ENCODE measurements at regions not wholly inside any gene's neighbourhood (a gene's known extent, or its start where the extent isn't known, plus 50 kb on each side); places are given as distances from the start of the nearest gene placed in this dataset.

DNA sequence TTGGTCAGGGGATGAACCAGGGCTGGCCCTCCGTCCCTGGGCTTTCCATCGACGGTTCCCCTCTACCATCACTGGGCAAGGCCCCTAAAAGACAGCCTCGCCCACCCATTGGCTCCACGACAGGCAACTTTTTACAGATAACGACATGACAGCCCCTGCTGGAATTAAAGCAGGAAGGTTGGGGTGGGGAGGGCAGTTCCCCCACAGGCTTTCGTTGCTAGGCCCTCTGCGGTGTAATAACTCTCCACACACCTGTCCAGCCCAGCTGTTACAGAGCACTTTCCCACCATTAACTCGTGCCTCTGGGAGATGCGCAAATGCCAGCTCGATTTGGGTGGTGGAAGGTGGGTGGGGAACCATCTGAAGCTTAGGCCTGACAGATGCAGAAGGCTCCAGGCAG is 264.2 kb upstream of the TLE3 start:
- DNase-seq: no peak

DNA sequence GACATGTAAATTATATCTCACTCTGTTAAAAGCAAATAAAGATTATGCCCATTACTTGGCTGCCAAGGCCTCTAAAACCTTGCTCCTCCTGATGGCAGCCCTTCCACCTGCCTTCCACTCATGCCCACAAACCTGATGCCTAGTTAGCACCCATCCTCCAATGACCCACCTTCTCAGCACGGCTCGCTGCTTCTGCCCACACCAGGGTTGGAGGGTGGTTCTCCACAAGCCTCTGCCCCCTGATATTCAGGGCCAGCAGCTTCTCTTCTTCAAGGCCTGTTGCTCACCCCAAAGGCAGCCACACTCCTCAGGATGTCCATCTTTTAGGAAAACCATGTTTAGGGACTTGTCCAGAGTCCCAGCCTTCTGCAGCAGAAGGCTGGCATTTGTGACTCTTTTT is 263.4 kb upstream of the TLE3 start:
- no peak for DNase-seq

DNA sequence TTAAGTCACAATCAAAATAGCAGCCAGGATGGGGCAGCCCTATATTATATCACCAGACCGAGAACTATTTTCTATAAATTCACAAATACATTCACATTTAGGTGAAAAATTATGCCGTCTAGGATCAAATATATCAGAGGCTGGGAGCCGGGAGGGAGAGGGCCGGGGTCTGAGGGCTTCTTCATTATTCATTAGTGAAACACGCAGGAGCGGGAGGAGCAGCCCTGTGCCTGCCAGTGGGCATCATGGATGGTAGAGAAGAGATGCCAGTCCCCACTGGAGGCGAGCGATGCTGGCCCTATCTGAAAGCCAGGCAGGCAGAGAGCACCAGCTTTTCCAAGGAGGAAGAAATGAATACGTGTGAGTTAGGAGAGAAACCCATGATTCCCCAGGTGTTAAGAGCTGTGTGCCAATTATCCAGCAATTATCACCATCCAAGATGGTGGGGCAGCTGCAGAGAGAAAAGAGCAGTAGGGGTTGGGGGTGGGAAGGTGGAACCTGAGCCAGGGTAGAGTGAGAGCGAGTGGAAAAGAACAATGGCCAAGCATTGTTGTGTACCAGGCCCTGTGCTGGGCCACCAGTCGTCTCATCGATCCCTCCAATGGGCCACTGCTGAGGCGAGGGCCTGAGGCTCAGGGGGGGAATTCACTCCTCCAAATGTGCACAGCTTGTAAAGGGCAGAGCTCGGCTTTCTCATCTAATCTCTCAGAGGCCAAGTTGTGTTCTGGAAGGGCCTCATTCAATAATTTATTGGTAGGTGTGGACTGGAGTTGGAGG is 261.3 kb upstream of the TLE3 start:
- DNase-seq: no peak

DNA sequence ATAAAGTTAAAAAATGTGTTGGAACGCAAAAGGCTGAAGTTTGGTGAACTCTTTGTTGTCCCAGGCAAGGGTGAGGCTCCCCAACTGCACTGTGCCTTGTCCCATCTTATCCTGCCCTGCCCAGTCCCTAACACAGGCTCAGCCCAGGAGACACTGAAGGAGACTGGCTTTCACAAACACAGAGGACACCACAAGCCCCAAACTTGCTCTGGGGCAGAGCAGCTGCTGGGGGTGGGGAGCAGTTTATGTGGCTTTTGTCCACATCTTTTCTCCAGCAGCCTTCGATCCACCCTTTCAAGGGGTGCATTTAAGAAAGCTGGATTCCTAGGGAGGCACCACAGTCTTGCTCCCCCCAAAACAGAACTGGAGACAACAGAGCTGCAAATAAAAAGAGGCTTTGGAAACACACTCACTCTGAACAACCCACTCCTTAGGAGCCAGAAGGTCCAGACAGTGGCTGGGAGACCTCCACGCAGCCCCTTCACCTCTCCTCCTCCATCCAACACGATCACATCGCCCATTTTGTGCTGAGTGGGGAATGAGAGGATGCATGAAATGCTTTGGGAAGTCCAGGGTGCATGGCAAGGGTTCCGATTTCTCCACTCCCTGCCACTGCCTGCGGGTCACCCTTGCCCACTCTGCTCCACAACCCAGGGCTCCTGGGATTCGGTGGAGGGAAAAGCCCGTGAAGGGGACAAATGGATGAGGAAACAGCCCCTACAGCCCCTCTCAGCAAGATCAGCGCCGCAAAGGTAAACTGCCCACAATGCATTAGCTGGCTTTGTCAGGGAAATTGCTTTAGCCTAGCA is 260.5 kb upstream of the TLE3 start:
- DNase-seq: no peak

DNA sequence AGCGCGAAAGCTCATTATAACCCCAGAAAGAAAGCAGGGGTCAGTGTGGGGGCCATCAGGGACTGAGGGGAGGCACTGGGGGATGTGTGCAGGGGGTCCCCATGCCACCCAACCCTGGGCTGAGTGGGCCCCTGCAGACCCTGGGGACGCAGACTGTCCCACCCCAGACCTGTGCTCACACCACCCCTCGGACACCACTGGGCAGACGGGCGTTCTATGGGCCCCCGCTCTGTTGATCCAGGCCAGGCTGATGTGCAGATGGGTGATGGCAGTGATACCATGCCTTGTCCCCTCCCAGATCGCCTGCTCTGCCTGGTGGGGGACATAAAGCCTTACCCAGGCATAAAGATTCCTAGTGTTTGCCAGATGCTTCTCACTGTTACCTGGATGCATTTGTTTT is 259.7 kb upstream of the TLE3 start:
- no peak for DNase-seq

DNA sequence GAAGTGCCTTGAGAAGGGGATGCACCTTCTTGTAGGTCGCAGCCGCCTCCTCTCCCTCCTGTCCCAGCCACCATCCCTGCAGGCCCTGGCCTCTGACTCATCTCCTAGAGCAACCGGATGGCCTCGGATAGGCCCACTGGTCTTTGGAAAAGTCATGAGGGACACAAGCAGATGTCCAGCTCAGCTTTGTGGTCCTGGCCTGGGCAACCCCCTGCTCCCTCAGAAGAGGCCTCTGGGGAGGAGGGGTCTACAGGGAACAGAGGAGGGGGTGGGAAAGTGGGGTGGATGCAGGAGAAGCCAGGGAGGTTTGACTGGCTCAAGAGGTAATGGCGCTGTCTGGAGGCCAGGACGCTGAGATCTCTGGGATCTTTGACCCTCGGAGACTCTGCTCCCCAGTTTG is 259.2 kb upstream of the TLE3 start:
- no peak for DNase-seq

DNA sequence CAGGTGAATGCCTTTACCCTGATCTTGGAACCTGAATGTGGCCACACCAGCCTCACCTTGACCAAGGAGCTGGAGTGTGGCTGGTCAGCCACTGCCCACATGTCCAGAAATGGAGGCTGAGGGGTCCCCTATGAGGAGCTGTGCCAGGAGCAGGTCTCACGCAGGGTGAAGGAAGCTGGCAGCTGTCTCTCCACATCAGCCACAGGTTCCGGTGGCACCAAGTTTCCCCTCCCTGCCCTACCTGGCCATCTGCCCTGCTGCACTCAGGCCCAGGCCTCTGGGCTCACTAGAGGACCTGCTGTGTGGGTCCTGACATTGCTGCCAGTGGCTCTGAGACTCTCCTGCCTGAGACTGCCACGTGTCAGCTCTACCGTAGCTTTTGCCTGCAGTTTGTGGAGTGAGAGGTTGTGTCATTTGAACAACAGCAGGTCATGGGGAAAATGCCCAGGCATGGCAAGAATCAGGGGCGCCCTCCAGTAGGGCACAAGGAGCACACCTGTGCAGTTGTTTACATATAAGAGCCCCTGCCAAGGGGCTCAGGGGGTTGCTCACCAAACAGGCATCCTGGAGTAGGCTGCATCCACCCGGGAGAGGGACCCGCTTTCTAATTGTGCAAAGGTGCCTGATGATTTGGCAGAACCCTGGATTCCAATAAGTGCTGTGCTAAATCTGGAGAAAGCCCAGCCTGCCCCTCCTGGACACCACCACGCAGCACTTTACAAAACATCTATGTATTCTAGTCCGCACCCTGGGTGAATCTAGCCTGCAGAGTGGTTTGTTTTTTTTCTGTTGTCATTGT is 258.5 kb upstream of the TLE3 start:
- no peak for DNase-seq

DNA sequence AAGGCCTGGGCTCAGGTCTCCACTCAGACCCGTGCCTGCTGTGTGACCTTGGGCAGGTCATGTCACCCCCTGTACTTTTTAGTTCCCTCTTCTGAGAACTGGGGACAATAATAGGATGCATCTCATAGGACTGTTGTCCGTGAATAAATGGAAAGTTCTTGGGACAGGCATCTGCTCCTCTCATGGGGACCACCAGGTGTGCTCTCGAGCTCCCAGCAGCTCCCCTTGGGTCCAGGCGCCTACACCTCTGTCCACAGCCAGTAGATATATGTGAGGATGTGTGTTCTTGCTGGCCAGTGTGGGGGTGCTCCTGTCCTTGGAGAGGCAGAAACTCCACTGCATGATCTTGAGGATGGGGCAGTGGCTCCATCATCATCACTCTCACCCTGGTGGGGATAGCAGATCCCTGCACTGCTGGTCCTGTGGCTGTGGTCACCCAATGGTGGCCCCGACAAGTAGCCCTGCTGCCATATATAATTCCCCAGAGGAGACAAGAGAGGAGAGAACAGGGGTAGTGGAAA is 257.6 kb upstream of the TLE3 start:
- DNase-seq: no peak

DNA sequence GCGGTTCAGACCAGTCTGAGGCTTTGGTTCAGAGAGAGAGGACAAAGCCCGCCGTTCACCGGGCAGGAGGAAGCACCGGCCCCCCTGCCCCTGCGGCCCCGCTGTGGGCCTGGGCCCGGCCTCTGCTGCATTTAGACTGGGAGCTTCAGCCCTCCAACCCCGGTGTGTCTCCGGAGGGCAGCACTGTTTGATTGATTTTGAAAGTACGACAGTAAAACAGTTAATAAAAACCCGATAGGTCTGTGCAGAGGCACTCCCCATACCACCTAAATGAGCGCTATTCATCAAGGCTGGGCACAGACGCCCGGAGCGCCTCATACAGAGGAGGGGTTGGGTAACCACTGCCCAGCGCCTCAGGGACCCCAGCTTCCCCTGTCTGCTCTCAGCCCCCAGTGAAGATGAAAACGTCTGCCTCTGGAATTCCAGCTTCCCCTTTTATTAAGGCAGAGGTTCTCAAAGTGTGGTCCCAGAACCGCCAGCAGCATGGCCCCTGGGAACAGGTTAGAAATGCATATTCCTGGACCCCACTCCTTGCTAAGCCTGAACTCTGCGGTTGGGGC is 256.7 kb upstream of the TLE3 start:
- DNase-seq: no peak

DNA sequence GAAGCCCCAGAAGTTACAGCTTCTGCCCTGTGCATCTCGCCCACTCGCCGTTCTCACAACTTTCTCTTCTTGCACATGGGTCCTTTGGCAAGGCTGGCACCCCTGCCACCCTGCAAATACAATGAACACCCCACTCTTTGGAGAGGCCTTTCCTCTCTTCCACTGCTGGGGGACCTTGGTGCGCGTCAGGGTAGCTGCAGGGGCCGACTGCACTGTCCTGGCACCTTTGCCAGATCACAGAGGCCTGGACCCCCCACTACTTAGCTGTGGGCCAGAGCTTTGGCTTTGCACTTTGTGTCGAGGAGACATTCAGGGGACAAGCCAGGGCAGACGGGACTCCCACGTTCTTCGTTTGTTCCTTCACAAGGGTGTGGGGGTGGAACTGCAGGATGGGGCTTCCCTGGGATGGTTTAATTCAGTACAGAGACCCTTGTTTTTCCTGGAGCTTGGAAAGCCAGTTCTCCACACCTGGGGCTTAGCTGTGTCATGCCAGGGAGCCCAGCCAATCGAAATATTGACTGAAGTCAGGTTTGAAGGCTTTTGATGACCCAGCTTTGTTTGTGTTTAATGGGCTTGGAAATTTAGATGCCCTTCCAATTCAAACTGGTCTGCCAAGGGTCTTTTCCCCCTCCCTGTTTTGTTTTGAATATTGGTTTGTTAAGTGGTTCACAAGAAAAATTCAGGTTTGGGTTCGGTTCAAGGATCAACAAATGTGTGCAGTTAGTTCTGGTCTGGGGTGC is 256.1 kb upstream of the TLE3 start:
- no peak for DNase-seq

DNA sequence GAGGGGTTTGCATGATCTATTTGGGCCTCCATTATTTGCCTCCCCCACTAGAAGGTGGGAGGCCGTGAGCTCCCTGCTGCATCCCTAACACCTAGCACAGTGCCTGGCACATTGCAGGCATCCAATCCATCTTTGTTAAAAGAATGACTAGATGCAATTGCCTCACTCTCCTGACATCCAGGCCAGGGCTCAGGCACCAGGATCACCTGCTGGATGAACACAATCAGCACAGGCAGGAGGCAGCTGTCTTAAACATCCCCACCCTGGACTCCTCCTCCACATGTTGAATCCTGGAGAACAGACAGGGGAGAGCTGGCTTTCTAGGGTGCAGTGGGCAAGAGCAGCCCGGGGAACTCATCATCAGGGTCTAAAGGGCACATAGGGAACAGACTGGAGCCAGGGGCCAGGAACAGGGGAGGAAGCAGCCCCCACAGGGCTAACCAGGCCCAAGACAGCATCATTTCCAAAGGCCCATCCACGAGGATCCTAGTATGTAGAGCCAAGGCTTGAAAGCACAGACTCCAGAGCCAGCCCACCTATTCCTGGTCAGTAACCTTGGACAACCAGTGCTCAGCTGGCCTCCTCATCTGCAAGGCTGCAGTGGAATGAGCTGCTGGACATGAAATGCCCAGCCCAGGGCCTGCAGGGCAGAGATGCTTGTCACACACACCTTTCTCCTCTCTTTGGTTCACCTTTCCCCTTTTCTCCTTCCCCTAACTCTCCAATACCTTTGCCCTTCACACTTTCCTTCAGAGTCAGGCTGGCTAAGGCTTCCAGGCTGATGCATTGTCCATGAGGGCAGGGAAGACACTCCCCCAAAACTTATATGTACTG is 254.4 kb upstream of the TLE3 start:
- no peak for DNase-seq

DNA sequence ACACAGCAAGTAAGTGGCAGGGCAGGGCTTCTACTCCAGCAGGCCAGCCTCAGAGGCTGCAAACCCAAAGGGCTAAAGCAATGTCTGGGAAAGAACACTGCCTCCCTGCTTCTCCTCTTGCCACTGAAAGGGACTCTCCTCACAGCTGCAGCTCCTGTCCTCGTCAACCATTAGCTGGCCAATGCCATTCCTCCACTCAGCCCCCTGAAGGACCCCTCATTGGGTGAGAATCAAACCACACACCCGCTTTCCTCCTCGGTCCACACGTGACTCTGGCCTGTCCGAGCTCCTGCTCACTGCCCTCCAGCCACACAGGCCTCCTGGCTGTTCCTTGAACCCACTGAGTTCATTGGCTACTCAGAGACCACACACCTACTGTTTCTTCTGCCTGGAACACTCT is 253.7 kb upstream of the TLE3 start:
- DNase-seq: no peak

DNA sequence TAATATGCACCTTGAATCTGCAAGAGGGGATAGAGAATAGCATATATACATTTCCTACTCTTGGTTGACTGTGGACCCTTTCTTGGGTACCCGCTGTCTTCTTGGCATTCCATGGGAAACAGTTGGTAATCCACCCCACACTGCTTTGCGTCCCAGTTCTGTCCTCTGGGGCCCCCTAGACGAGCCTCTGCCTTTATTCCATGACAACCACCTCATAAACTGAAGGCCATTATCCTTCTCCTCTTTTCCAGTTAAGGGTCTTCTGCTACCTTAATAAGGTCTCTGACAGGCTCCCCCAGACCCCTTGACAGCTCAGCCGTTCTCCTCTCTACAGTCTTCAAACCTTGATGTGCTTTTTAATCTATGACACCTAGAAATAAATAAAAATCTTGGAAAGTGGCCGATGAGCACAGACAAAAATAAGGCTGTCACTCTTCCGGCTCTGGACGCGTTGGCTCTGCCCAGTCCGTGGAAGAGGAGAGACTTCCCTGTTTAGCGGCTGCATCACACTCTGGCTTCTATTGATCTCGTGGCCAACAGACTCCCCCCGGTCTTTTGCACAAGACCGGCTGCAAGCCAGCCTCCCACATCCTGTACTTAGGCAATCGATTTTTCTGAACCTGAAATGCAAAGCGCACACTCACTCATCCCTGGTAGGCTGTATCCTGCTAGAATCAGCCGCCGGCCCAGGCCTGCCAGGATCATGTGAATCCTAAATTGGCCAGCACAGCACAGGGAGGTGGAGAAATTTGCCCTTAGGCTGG is 251.0 kb upstream of the TLE3 start:
- no peak for DNase-seq

DNA sequence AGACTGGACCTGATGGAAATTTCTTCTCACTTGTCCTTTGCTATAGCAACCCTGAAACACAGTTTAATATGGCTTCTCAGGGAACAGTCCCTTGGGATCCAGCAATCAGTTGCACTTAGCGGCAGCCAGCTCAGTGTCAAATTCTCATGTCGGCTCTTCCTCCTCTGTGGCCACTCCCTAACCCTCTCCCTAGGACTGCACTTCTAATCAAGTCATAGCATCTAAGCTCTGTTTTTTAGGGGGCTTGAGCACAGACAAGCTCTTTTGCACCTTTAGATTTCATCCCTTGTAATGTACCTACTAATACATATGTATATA is 250.5 kb upstream of the TLE3 start:
- DNase-seq: no peak

DNA sequence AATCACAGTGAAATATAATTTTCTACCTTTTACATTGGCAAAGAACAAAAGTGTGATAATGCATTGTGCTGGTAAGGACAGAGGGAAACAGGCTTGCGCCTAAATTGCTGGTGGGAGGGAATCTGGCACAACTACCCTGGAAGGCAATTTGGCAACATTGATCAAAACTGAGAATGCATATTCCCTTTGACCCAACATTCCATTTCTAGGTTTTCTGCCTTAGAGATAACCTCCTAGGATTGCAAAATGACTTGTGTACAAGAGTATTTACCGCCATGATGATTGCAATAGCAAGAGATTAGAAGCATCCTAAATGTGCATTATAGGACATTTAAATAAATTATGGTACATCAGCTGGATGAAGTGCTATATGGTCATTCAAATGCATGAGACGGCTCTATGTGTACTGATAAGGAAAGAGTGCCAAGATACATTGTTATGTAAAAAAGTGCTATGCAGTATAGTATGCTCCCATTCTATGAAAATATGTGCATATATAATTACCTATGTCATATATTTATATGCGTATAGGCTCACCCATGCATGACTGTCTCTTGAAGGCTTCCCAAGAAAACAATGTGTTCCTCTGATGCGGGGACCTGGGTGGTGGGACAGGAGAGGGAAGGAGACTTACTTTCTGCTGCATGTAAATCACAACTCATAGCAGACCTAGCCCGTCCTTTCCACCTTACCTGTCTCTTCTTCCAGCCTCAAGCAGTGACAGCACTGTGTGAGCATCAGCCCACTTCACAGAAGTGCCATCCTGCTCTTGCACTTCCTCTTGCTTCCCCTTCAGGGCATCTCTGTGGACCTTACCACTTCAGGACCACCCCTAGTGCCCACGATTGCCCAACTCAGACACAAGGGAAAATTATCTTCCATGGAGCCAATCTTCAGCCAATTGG is 249.9 kb upstream of the TLE3 start:
- no peak for DNase-seq

DNA sequence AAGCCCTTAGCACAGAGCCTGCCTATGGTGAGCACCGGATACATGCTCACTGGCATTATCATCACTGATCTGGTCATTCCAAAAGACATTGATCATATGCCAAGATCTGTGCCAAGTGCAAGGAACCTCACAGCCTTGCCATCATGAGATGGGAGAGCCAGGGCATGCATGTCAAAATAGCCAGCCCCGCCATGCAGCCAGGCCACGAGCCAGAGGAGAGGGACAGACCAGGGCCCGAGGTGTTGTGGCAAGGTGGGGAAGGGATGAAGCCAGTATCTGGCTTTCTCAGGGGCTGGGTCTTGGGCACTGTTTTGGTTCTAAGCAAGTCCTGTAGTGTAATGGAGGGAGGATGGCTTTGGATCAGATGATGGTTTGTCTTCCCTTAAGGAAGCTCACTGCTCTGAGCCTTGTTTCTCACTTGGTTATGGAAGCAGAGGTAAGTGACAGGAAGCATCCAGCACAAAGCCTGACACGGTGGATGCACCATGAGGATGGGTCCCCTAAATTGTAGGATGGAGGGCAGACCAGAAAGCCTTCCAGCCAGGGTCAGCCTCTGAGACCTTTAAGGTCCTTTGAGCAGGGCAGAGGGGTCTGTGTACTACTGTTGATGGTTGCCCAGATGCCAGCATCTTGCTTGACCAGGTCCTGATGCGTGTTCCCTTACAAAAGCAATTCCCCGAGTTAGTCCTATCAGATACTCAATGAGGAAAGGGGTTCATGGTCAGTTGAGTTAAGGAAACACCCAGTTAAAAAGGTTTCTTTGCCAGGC is 247.7 kb upstream of the TLE3 start:
- no peak for DNase-seq

DNA sequence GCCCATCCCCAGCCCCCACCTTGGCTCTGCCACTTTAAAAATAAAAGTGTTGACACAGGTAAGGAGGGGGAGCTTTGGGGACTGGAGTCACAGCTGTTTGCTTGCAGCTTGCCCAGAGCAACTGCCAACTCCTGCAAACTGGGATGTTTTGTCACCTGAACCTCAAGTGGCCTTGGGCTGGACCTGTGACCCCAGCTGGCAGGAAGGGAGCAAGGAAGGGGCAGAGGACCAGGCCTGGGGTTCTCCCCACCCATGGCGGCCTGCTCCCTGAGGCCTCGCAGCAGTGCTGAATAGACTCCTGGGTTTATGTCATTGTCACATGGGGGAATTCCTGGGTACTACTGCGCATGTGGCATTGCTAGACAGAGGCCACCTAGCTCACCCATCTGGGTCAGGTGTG is 246.9 kb upstream of the TLE3 start:
- no peak for DNase-seq

DNA sequence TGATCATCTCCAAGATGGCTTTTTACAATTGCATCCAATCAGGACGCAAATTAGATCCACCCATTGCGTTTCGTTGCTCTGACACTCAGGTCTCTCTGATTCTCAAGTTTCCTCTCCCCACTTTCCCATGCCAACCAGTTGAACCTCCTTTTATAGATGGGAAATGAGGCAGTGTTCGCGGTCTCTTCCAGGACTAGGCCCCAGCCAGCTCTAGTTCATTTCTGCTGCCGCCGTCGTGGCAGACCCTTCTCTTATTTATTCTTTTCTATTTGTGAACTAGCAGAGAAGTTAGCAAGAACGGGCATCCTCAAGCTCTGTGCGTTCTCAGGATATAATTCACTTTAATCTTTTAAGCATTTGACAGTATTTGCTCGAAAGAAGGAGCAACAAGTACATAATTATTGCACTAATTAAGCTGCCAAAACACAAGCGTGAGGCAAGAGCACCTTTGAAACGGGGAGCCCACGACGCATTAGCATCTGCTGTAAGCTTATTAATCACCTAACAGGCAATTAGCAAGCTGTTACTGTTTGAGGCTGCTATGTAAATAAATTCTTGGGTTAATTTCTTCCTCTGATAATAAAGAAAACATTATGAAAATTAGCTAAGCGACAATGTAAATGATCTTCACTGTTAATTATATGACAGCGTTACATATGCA is 246.4 kb upstream of the TLE3 start:
- DNase-seq: no peak

All from stimulated activated CD4-positive, alpha-beta T cell treated with anti-CD3 and anti-CD28 coated beads, Interleukin-1b, Interleukin-23, amount 100 ng/mL, for 48 hours (primary cell).